ENCODE measurements at regions not wholly inside any gene's neighbourhood (a gene's known extent, or its start where the extent isn't known, plus 50 kb on each side); places are given as distances from the start of the nearest gene placed in this dataset.

DNA sequence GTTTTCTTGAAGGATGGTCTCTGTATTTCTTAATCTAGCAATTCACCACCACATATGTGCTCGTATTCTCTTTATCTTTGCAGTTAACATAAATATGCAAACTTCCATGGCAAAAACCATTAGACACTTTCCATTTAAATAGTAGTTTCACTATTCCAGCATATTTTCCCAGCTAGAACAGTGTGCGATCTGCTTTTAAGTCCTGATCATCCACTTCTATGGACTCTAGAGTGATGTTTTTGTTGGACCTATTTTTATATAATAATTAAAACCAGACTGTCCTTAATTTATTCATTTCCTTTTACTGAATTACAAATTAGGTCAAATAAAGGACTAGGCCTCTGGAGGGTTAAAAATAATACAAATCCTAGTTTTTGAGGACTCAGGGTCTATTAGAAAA lies 418.4 kb upstream of the TRIB2 start:
- CTCF ChIA-PET, result no interaction called here
- FAIRE-seq (no peak), DNase-seq (ENCODE audit: low read depth, low spot score) (no peak)
- H3K27me3 ChIP-seq (ENCODE audit: control insufficient read depth in 2 of 2, insufficient read depth in 2 of 2, low read length in 2 of 2), result peaks cover 1 to 2% of the 10 kb centered on the region in 2 experiments
- no peaks in the 10 kb centered on the region for H3K9me1 ChIP-seq (replicated peaks; ENCODE audit: control insufficient read depth, extremely low read depth, insufficient read depth, low read length)
- H3K9me3 ChIP-seq (replicated peaks; ENCODE audit: control insufficient read depth, insufficient read depth, low read length), result no peaks in the 10 kb centered on the region
- no peak overlapping the region for H3K4me3 ChIP-seq (replicated peaks in 1 of 3; ENCODE audit: insufficient read depth in 1 of 3, low read depth in 1 of 3, low read length in 3 of 3)
- no peak overlapping the region for H3K4me2 ChIP-seq (ENCODE audit: insufficient read depth, low read length)
- H3K27ac ChIP-seq (ENCODE audit: insufficient read depth, low read depth, low read length), result no peak overlapping the region
- no peaks in the 10 kb centered on the region for H4K20me1 ChIP-seq (replicated peaks; ENCODE audit: control insufficient read depth, extremely low read depth, insufficient read depth, low read length)
- no peaks in the 10 kb centered on the region for H3K4me1 ChIP-seq (ENCODE audit: control insufficient read depth, extremely low read depth, insufficient read depth, low read length)
- intact Hi-C loops (cut with micrococcal nuclease) (no loop called here), dilution Hi-C loops (cut with MboI; ENCODE audit: extremely low pct_ligation_motif_present, low sequenced_read_pairs) (no loop called here)
- no peaks in the 10 kb centered on the region for H3K36me3 ChIP-seq (ENCODE audit: control insufficient read depth in 2 of 2, extremely low read depth in 1 of 2, insufficient read depth in 2 of 2, low read length in 2 of 2)
- POLR2A ChIA-PET, result no interaction called here
- no peaks in the 10 kb centered on the region for H3K79me2 ChIP-seq (ENCODE audit: control insufficient read depth, insufficient read depth, low read length)
- no peak overlapping the region for H2AFZ ChIP-seq (ENCODE audit: low read depth, low read length)
- BruUV-seq (replicated peaks), result no TSS peak
- H3K9ac ChIP-seq (replicated peaks; ENCODE audit: extremely low read depth, insufficient read depth, low read length), result no peak overlapping the region
- TF ChIP-seq EZH2 (IDR thresholded peaks at IDR 0.05; ENCODE audit: borderline replicate concordance, low read depth, low read length, severe bottlenecking) (no peak), JUN (IDR thresholded peaks at IDR 0.05; ENCODE audit: borderline replicate concordance, insufficient read depth, insufficient read length, low read depth) (no peak), POLR2A (IDR thresholded peaks at IDR 0.05; ENCODE audit: low read depth, low read length) (no peak), GATA2 (IDR thresholded peaks at IDR 0.05; ENCODE audit: insufficient read depth, insufficient read length, low read depth, low read length) (no peak), POLR2AphosphoS5 (IDR thresholded peaks at IDR 0.05; ENCODE audit: insufficient read depth, low read depth, low read length) (no peak), FOS (IDR thresholded peaks at IDR 0.05; ENCODE audit: borderline replicate concordance, insufficient read depth, low read length) (no peak), MYC (IDR thresholded peaks at IDR 0.05; ENCODE audit: low read depth, low read length) (no peak)
- TF ChIP-seq, protein P1, sequence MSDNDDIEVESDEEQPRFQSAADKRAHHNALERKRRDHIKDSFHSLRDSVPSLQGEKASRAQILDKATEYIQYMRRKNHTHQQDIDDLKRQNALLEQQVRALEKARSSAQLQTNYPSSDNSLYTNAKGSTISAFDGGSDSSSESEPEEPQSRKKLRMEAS (IDR thresholded peaks at IDR 0.05; ENCODE audit: insufficient read depth, insufficient read length), result no peak
- TF ChIP-seq, protein P2, sequence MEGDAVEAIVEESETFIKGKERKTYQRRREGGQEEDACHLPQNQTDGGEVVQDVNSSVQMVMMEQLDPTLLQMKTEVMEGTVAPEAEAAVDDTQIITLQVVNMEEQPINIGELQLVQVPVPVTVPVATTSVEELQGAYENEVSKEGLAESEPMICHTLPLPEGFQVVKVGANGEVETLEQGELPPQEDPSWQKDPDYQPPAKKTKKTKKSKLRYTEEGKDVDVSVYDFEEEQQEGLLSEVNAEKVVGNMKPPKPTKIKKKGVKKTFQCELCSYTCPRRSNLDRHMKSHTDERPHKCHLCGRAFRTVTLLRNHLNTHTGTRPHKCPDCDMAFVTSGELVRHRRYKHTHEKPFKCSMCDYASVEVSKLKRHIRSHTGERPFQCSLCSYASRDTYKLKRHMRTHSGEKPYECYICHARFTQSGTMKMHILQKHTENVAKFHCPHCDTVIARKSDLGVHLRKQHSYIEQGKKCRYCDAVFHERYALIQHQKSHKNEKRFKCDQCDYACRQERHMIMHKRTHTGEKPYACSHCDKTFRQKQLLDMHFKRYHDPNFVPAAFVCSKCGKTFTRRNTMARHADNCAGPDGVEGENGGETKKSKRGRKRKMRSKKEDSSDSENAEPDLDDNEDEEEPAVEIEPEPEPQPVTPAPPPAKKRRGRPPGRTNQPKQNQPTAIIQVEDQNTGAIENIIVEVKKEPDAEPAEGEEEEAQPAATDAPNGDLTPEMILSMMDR (IDR thresholded peaks at IDR 0.05; ENCODE audit: extremely low read depth in 1 of 2, insufficient read depth in 1 of 2, low read depth in 1 of 2, low read length in 2 of 2), result no peak

All from endothelial cell of umbilical vein (primary cell).